Suppressor macrophage treated with lipopolysaccharide for 1 hour (primary cell): ENCODE measurements at regions not wholly inside any gene's neighbourhood (a gene's known extent, or its start where the extent isn't known, plus 50 kb on each side); places are given as distances from the start of the nearest gene placed in this dataset.

Experiments
- DNase-seq, 3 donors: peaks; one replicate each; pipeline ENCODE4 v3.0.0-alpha.2; 2020 to 2022

GRCh38 chr12:78611504-78611903 lies 253.1 kb upstream of the SYT1 start:
- no peak for DNase-seq

DNA sequence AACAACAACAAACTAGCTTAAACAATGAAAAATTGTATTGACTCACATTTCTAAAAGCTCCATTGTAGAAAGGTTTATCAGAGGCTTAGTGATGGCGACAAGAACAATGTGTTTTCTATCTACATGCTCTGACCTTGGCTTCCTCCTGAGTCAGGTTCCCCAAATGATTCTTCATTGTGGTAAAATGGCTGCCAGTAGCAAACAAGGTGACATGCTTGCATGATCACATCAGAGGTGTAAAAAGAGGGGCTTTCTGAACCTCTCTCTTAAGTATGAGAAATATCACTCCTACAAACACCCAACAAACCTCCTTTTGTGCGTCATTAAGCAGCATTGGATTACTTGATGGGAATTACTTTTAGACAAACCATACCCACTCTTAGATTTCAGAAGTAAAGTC lies 252.4 kb upstream of the SYT1 start:
- no peak for DNase-seq

GRCh38 chr12:78617683-78618082 lies 246.9 kb upstream of the SYT1 start:
- no peak for DNase-seq

DNA sequence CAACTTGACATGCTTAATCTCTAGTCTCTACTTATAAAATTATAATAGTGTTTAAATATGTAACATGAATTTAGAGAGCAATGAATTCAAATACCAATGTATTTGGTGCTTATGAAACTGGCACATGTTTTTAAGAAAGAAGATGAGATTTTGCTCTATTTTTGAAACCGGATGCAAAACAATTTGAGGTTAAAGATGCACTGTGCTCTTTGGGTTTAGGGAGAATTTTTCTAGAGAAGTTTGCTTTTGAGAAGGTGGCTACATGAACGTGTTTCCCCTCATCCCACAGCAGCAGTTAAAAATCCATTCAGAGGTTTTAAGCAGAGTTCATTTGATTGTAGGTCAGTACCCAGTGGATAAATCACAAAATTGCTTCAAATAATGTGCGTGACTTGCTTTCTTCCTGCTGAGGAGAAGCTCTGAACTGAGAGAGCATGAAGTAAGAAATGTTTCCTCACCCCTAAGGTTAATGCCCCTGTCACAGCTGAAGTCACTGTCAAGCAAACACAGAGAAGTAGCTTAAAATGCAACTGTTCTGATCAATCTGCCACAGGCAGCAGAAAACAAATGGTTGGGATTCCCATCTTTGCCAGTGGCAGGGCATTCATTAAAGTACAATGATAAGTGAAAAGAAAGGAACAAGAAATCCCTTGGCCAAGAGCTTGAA lies 241.9 kb upstream of the SYT1 start:
- DNase-seq, result no peak

DNA sequence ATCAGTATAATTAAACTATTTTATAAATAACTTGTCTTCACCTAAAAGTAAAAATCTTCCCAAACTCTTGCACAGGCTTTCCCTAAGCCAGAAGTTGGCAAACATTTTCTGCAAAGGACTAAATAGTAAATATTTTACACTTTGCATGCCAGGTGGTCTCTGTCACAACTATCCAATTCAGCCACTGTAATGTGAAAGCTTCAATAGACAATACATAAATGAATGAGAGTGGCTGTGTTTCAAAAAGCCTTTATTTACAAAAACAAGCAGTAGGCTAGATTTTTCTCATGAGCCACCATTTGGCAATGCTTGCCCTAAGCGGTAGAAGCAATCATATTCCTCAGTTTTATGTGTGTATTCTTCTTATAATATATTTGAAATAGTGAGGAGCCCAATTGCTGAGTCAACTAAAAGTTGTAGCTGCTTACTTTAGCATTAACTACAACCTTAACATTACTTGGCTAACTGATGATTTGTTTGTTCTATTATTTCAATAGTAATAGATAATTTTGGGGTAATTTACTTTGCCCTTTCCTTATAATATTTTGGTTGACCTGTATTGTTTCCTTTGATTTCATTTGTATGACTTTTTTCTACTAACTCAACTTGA lies 236.0 kb upstream of the SYT1 start:
- DNase-seq, result no peak

GRCh38 chr12:78636231-78636855 lies 228.2 kb upstream of the SYT1 start:
- peak; percentile 20 to 38 (median 22) for DNase-seq

- no peak for DNase-seq
Observed at GRCh38 chr12:78641837-78642423, 222.6 kb upstream of the SYT1 start.

GRCh38 chr12:78645956-78646355 lies 218.6 kb upstream of the SYT1 start:
- DNase-seq, result no peak

DNA sequence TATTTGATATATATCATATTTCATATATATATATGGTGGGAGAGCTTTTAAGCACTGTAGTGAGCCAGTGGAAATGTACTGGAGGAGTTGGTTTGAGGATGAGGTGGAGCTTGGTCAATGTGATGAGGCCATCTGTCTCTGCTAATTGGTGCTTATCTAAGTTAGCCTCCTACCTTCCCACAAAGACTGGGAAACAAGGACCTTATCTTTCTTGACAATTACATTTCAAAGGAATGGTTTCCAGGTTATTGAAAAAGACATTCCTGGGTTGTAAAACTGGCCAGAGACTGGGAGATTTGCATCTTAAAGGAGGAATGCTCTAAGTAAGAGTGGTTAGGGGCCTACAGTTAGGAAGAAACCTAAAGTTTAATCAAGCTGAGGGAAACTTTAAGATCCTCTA lies 212.8 kb upstream of the SYT1 start:
- no peak for DNase-seq

- no peak for DNase-seq
Observed at GRCh38 chr12:78666584-78666983, 198.0 kb upstream of the SYT1 start.

DNA sequence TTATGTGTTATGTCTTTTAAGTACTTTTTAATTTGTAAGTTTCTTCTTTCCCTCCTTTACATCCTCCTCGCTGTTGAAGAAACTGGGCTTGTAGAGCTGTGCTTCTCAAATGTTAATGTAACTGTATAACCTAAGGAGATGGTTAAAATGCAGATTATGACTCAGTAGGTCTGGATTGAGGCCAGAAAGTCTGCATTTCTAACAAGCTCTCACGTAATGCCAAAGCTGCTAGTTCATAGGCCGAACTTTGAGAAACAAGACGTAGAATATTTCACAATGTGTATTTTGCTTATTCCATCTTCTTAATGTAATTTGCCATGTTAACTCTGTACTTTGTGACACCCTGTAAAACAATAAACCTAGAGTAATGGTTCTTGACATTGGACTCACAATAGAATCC lies 193.3 kb upstream of the SYT1 start:
- DNase-seq, result no peak

DNA sequence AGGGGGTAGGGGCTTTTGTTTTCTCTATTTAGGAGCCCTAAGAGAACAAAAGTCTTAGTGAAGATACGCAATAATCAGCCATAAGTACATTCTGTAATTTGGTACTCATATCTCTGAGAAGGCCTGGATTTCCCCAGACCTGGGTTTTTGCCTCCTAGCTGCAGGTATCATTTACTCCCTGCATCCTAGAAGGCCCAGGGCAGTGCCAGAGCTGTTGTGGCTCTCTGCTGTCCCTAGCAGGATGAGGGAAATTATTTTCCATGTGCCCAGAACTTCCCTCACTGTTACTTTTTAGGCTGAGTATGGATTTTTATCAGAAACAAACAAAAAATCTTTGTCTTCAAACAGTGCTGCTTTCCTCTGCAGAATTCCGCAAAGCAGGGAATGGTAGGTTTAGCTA lies 192.5 kb upstream of the SYT1 start:
- DNase-seq, result no peak

DNA sequence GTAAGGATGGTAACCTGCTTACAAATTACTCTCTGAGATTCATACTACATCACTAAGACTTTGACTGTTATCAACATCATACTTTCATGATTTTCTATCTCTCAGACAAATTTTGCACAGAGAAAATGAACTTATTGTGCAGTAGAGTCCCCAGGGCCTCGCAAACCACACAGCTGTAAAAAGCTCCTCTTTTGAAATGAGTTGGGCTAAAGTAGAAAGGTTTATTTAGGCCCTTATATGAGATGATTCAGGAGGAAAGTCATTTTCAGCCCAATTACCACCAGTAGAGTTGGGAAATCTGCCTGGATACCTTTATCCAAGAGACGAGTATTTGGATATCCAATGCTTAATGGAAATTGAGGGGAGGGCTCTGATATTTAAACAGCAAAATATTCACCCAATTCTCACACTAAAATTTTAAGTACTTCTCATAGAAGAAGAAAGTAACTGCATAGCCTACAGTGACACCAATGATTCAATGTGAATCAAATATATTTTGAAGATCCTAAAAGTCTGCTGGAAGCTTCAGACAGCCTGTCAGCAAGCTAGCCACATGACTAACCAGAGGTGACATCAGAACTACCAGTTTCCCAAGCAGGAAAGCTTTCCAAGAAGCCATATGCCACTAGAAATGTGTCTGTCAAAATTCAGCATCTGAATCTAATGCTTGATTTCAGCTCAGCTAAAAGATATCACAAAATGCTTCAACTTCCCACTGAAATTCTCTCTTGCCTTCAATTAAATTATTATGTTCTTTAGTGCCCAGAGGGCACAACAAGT lies 190.1 kb upstream of the SYT1 start:
- no peak for DNase-seq

- no peak for DNase-seq
Observed at GRCh38 chr12:78680596-78680995, 184.0 kb upstream of the SYT1 start.

DNA sequence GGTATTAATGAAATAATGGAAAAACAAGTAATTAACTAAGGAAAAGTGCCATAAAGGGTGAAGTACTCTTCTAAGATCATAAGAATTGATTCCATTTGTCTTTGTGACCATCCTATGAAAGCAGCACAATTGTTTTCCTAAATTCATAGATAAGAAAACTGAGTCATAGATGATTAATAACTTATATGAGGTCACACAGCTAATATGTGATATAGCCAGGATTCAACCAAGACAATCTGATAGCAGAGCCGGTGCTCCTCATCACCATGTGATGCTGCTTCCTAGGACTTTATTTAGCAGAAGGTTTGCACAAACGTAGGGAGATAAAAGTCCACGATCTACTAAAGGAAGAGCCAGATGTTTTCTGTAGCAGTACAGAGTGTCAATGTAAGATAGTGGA lies 181.5 kb upstream of the SYT1 start:
- DNase-seq, result no peak

GRCh38 chr12:78683626-78684025 lies 180.9 kb upstream of the SYT1 start:
- no peak for DNase-seq

DNA sequence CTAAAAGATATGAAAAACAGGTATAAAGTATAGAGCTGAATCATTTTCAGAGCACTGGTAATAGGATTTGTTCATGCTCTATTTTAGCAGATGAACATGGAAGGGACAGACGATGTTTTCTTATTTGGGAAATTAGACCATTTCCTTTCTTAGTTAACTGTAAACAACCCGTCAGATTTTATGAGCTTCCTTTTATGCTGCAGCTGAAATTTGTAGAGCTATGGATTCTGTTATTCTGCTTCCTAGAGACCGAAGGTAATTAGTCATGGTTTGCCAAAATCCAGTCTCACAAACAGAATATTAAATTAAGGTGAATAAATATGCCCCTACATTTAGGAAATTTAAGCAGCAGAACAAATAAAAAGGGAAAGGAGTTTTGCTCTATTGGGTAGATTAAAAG lies 180.2 kb upstream of the SYT1 start:
- no peak for DNase-seq

- DNase-seq, result no peak
Observed at GRCh38 chr12:78695749-78696148, 168.8 kb upstream of the SYT1 start.

- DNase-seq, result no peak
Observed at GRCh38 chr12:78696267-78696666, 168.3 kb upstream of the SYT1 start.

GRCh38 chr12:78697817-78698415 lies 166.7 kb upstream of the SYT1 start:
- DNase-seq, result no peak

GRCh38 chr12:78698747-78699146 lies 165.8 kb upstream of the SYT1 start:
- DNase-seq, result no peak

DNA sequence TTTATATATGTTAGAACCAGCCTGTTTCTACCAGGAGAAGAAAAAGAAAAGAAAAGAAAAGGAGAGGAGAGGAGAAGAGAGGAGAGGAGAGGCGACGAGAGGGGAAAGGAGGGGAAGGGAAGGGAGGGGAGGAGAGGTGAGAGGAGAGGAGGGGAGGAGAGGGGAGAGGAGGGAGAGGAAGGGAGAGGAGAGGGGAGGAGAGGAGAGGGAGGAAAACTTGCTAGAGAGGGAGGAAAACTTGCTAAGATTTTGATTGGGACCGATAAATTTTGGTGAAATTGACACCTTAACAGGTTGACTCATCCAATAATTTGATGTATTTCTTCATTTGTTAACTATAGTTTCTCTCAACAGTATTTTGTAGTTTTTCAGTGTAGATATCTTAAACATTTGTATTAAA lies 164.0 kb upstream of the SYT1 start:
- no peak for DNase-seq
